ENCODE measurements at regions not wholly inside any gene's neighbourhood (a gene's known extent, or its start where the extent isn't known, plus 50 kb on each side); places are given as distances from the start of the nearest gene placed in this dataset.

DNA sequence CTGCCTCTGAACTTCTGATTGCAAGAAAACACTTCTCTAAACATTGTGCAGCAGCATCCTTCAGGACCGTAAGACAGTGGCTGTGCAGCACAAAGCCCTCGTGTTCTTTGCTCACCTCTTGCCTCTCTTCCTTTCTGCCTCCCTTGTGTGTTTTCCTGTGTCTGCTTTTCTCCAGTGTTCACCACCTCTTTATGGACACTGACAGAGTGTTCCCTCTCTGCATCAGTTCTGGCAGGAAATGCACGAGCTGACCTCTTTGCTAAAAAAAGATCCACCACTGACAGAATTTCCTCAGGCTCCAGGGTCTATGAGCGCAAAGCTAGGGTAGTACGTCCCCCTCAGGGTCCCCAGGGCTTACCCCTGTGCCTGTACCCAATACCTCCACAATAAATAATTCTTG lies 74.3 kb downstream of the C5orf15 start:
- Histone ChIP-seq H3K9me2 (ENCODE audit: insufficient read depth, low read length) (no peaks in the 10 kb centered on the region), H2AFZ (ENCODE audit: low read length) (peak overlapping the region; percentile 55; the same call in 1 of the 2 replicates), H3K27ac (ENCODE audit: low read depth, low read length, poor library complexity, severe bottlenecking) (no peak overlapping the region), H4K20me1 (ENCODE audit: insufficient read depth, low read length) (no peaks in the 10 kb centered on the region), H3K36me3 (ENCODE audit: insufficient read depth, low read length) (no peaks in the 10 kb centered on the region), H3K9me3 (ENCODE audit: low read length) (no peaks in the 10 kb centered on the region), H3K79me2 (ENCODE audit: insufficient read depth, low read depth, low read length) (no peaks in the 10 kb centered on the region), H3K4me2 (ENCODE audit: low read length) (no peak overlapping the region; the same call in 1 of the 2 replicates), H3K4me3 (ENCODE audit: low read depth, low read length, poor library complexity, severe bottlenecking) (no peak overlapping the region), H3K4me1 (ENCODE audit: insufficient read depth, low read length, poor library complexity, severe bottlenecking) (peaks cover 21% of the 10 kb centered on the region)
- TF ChIP-seq EZH2phosphoT487 (IDR thresholded peaks at IDR 0.05; ENCODE audit: borderline replicate concordance, low read depth, low read length), result no peak
- TF ChIP-seq, protein P1, sequence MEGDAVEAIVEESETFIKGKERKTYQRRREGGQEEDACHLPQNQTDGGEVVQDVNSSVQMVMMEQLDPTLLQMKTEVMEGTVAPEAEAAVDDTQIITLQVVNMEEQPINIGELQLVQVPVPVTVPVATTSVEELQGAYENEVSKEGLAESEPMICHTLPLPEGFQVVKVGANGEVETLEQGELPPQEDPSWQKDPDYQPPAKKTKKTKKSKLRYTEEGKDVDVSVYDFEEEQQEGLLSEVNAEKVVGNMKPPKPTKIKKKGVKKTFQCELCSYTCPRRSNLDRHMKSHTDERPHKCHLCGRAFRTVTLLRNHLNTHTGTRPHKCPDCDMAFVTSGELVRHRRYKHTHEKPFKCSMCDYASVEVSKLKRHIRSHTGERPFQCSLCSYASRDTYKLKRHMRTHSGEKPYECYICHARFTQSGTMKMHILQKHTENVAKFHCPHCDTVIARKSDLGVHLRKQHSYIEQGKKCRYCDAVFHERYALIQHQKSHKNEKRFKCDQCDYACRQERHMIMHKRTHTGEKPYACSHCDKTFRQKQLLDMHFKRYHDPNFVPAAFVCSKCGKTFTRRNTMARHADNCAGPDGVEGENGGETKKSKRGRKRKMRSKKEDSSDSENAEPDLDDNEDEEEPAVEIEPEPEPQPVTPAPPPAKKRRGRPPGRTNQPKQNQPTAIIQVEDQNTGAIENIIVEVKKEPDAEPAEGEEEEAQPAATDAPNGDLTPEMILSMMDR (conservative IDR thresholded peaks at IDR 0.05; ENCODE audit: low read length), result no peak
- no TSS peak for BruUV-seq (replicated peaks)
- intact Hi-C loops (cut with micrococcal nuclease; ENCODE audit: unreplicated experiment), result no loop called here
- POLR2A ChIA-PET, result interaction anchor here (0.9 to 1.2 kb wide), 4 partner anchors 8 to 99 kb away, joined by 3 to 5 read pairs (median 4); no protein-coding TSS in a partner anchor
- DNase-seq (ENCODE audit: low spot score), result no peak
- CTCF ChIA-PET (ENCODE audit: unreplicated experiment), result no interaction called here

DNA sequence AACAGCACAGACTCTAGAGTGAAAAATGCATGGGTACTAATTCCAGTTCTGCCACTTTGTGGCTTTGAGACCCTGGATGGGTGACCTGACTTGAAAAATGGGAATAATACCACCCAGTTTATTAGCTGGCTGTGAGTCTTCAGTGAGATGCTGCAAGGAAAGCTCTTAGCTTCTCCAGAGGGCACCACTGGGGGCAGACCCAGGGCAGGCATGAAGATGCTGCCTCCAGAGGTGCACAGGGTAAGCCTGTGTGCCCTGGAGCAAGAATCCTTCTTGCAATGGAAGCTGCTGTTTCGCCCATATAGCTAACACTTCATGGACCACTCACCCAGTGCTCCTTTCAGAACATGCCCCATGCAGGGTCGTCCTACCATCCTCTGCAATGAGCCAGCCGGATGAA lies 75.7 kb downstream of the C5orf15 start:
- Histone ChIP-seq H3K36me3 (ENCODE audit: insufficient read depth, low read length) (no peaks in the 10 kb centered on the region), H3K9me3 (ENCODE audit: low read length) (no peaks in the 10 kb centered on the region), H3K9me2 (ENCODE audit: insufficient read depth, low read length) (no peaks in the 10 kb centered on the region), H4K20me1 (ENCODE audit: insufficient read depth, low read length) (no peaks in the 10 kb centered on the region), H2AFZ (ENCODE audit: low read length) (no peak overlapping the region), H3K4me1 (ENCODE audit: insufficient read depth, low read length, poor library complexity, severe bottlenecking) (peaks cover 10% of the 10 kb centered on the region), H3K4me3 (ENCODE audit: low read depth, low read length, poor library complexity, severe bottlenecking) (no peak overlapping the region), H3K27ac (ENCODE audit: low read depth, low read length, poor library complexity, severe bottlenecking) (no peak overlapping the region), H3K79me2 (ENCODE audit: insufficient read depth, low read depth, low read length) (no peaks in the 10 kb centered on the region), H3K4me2 (ENCODE audit: low read length) (no peak overlapping the region)
- no peak for DNase-seq (ENCODE audit: low spot score)
- ChIA-PET POLR2A (interaction anchor here (0.5 to 1.4 kb wide), 4 partner anchors 10 to 162 kb away, joined by 3 read pairs; no protein-coding TSS in a partner anchor), CTCF (ENCODE audit: unreplicated experiment) (no interaction called here)
- BruUV-seq (replicated peaks), result no TSS peak
- intact Hi-C loops (cut with micrococcal nuclease; ENCODE audit: unreplicated experiment), result no loop called here
- TF ChIP-seq, protein P1 (conservative IDR thresholded peaks at IDR 0.05; ENCODE audit: low read length), result peak; percentile 38
- no peak for TF ChIP-seq EZH2phosphoT487 (IDR thresholded peaks at IDR 0.05; ENCODE audit: borderline replicate concordance, low read depth, low read length)

DNA sequence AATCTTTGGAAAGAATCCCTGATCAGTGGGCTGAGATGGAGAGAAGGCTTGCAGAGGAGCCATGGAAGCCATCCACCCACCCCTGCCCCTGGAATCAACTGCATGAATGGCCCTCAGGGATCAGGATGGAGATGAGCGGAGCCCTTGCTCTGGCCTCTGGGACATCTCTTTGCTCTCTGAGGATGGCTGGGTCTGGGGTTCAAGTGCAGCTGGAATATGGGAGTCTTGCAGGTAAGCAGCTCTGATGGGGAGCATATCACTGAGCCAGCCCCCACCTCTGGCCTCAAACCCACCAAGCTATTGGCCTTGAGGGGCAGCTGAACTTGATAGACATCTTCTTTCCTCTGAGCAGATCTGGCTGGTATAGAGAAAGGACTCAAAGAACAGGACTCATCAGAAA lies 76.1 kb downstream of the C5orf15 start:
- H3K4me1 ChIP-seq (ENCODE audit: insufficient read depth, low read length, poor library complexity, severe bottlenecking), result peaks cover 10% of the 10 kb centered on the region
- no peak overlapping the region for H3K4me2 ChIP-seq (ENCODE audit: low read length)
- CTCF ChIA-PET (ENCODE audit: unreplicated experiment), result no interaction called here
- H3K4me3 ChIP-seq (ENCODE audit: low read depth, low read length, poor library complexity, severe bottlenecking), result no peak overlapping the region
- no peaks in the 10 kb centered on the region for H3K9me3 ChIP-seq (ENCODE audit: low read length)
- POLR2A ChIA-PET, result interaction anchor here (1.4 kb wide), 1 partner anchor 9 kb away, joined by 3 read pairs; no protein-coding TSS in a partner anchor
- no peak overlapping the region for H2AFZ ChIP-seq (ENCODE audit: low read length)
- no peaks in the 10 kb centered on the region for H4K20me1 ChIP-seq (ENCODE audit: insufficient read depth, low read length)
- DNase-seq (ENCODE audit: low spot score), result no peak
- no peak for TF ChIP-seq EZH2phosphoT487 (IDR thresholded peaks at IDR 0.05; ENCODE audit: borderline replicate concordance, low read depth, low read length)
- TF ChIP-seq, protein P1 (conservative IDR thresholded peaks at IDR 0.05; ENCODE audit: low read length), result no peak
- no peaks in the 10 kb centered on the region for H3K9me2 ChIP-seq (ENCODE audit: insufficient read depth, low read length)
- BruUV-seq (replicated peaks), result no TSS peak
- H3K27ac ChIP-seq (ENCODE audit: low read depth, low read length, poor library complexity, severe bottlenecking), result no peak overlapping the region
- no peaks in the 10 kb centered on the region for H3K36me3 ChIP-seq (ENCODE audit: insufficient read depth, low read length)
- H3K79me2 ChIP-seq (ENCODE audit: insufficient read depth, low read depth, low read length), result no peaks in the 10 kb centered on the region
- intact Hi-C loops (cut with micrococcal nuclease; ENCODE audit: unreplicated experiment), result no loop called here

Data from OCI-LY7 (cell line).